ENCODE measurements at regions not wholly inside any gene's neighbourhood (a gene's known extent, or its start where the extent isn't known, plus 50 kb on each side); places are given as distances from the start of the nearest gene placed in this dataset.

DNA sequence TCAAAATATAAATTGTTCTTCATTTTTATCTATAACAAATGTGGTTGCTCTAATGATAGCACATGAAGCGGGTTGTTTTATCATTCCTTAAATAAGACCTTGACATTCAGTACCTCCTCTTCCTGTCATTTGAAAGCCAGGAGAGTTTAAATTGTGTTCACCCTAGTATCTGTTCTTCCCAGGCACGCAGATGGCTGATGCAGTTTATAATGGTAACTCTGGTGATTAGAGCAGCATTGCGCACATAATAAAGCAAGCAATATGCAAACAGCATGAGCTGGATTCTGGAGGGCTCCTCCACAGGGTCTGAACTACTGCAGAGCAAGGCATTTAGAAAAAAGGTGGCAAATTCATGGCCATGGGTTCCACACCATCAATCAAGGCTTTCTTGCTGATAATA is 307.8 kb downstream of the ENC1 start:
- Histone ChIP-seq H3K36me3 (no peaks in the 10 kb centered on the region), H3K4me1 (no peaks in the 10 kb centered on the region), H3K4me3 (no peak overlapping the region), H3K9me3 (no peaks in the 10 kb centered on the region), H3K27me3 (no peaks in the 10 kb centered on the region), H3K27ac (no peak overlapping the region)
- intact Hi-C loops (cut with DNase I; ENCODE audit: low total_unique reads) = no loop called here
- DNase-seq = no peak
- TF ChIP-seq POLR2A (IDR thresholded peaks at IDR 0.05) = no peak
- TF ChIP-seq, protein P1, sequence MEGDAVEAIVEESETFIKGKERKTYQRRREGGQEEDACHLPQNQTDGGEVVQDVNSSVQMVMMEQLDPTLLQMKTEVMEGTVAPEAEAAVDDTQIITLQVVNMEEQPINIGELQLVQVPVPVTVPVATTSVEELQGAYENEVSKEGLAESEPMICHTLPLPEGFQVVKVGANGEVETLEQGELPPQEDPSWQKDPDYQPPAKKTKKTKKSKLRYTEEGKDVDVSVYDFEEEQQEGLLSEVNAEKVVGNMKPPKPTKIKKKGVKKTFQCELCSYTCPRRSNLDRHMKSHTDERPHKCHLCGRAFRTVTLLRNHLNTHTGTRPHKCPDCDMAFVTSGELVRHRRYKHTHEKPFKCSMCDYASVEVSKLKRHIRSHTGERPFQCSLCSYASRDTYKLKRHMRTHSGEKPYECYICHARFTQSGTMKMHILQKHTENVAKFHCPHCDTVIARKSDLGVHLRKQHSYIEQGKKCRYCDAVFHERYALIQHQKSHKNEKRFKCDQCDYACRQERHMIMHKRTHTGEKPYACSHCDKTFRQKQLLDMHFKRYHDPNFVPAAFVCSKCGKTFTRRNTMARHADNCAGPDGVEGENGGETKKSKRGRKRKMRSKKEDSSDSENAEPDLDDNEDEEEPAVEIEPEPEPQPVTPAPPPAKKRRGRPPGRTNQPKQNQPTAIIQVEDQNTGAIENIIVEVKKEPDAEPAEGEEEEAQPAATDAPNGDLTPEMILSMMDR (IDR thresholded peaks at IDR 0.05) = no peak

DNA sequence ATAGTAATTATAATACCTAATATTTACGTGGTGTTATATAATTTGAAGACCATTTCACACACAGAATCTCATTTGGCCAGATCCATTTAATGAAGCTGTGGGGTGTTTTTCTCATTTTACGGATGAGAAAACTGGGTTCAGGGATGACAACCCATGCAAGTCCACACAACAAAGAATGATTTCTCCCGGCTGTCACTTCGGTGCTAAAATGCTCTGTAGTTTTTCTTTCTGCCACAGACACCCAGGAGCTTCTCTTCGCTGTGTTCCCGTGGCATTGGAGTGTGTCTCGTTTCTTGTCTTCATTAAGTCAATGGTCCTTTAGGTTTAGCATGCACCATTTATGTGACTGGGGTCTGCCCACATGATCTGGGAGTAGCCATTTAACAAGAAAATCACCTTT is 308.5 kb downstream of the ENC1 start:
- H3K27me3 ChIP-seq = no peaks in the 10 kb centered on the region
- H3K4me3 ChIP-seq = no peak overlapping the region
- no peaks in the 10 kb centered on the region for H3K36me3 ChIP-seq
- no peak for TF ChIP-seq POLR2A (IDR thresholded peaks at IDR 0.05)
- TF ChIP-seq, protein P1 (IDR thresholded peaks at IDR 0.05) = no peak
- no peaks in the 10 kb centered on the region for H3K9me3 ChIP-seq
- intact Hi-C loops (cut with DNase I; ENCODE audit: low total_unique reads) = no loop called here
- H3K27ac ChIP-seq = no peak overlapping the region
- no peak for DNase-seq
- H3K4me1 ChIP-seq = no peaks in the 10 kb centered on the region

- Histone ChIP-seq H3K4me1 (no peaks in the 10 kb centered on the region), H3K4me3 (no peak overlapping the region), H3K27me3 (no peaks in the 10 kb centered on the region), H3K9me3 (no peaks in the 10 kb centered on the region), H3K36me3 (no peaks in the 10 kb centered on the region), H3K27ac (no peak overlapping the region)
- DNase-seq = no peak
- TF ChIP-seq POLR2A (IDR thresholded peaks at IDR 0.05) = no peak
- intact Hi-C loops (cut with DNase I; ENCODE audit: low total_unique reads) = no loop called here
Observed at GRCh38 chr5:74328221-74328630, 312.3 kb downstream of the ENC1 start.

GRCh38 chr5:74327339-74327685 is 313.2 kb downstream of the ENC1 start:
- no peak for DNase-seq
- no peak for TF ChIP-seq POLR2A (IDR thresholded peaks at IDR 0.05)
- TF ChIP-seq, protein P1 (IDR thresholded peaks at IDR 0.05) = no peak
- intact Hi-C loops (cut with DNase I; ENCODE audit: low total_unique reads) = no loop called here

GRCh38 chr5:74326571-74327338 is 313.8 kb downstream of the ENC1 start:
- no peaks in the 10 kb centered on the region for H3K9me3 ChIP-seq
- TF ChIP-seq, protein P1 (IDR thresholded peaks at IDR 0.05) = no peak
- TF ChIP-seq POLR2A (IDR thresholded peaks at IDR 0.05) = no peak
- no peak for DNase-seq
- intact Hi-C loops (cut with DNase I; ENCODE audit: low total_unique reads) = no loop called here
- no peak overlapping the region for H3K27ac ChIP-seq
- no peaks in the 10 kb centered on the region for H3K36me3 ChIP-seq
- H3K27me3 ChIP-seq = no peaks in the 10 kb centered on the region
- H3K4me1 ChIP-seq = no peaks in the 10 kb centered on the region
- H3K4me3 ChIP-seq = no peak overlapping the region

More at GRCh38 chr5:74327339-74327685, 313.2 kb downstream of the ENC1 start:
- H3K4me1 ChIP-seq = no peaks in the 10 kb centered on the region
- no peaks in the 10 kb centered on the region for H3K27me3 ChIP-seq
- no peaks in the 10 kb centered on the region for H3K36me3 ChIP-seq
- H3K27ac ChIP-seq = no peak overlapping the region
- H3K4me3 ChIP-seq = no peak overlapping the region
- no peaks in the 10 kb centered on the region for H3K9me3 ChIP-seq

Measured in uterus (tissue), 3 donors.